K562 (cell line): ENCODE measurements at regions not wholly inside any gene's neighbourhood (a gene's known extent, or its start where the extent isn't known, plus 50 kb on each side); places are given as distances from the start of the nearest gene placed in this dataset.
"Not testable (repeated sequence)": the region's sequence is repeated elsewhere in the genome, so short reads cannot be mapped to it uniquely, and the experiment has no call there.

ENCODE experiments used
- ARID1B ChIP-seq: fragments of 450-650 bp; IDR thresholded peaks from 2 replicates; pipeline ENCODE4 v1.6.1; 2016; ENCODE audit warnings: antibody characterized with exemption, mild to moderate bottlenecking, inconsistent platforms
- CBFA2T2 ChIP-seq: fragments of 450-650 bp; conservative IDR thresholded peaks from 2 replicates; pipeline ENCODE4 v1.6.1; 2017; ENCODE audit warnings: mild to moderate bottlenecking
- DPF2 ChIP-seq: fragments of 450-650 bp; IDR thresholded peaks from 2 replicates; pipeline ENCODE4 v1.6.1; 2016
- EP300 ChIP-seq: IDR thresholded peaks from 2 replicates; pipeline ENCODE4 v1.6.1; 2012; ENCODE audit warnings: low read length, improper control_type of control experiment
- FOXM1 ChIP-seq, 2 experiments: fragments of 450-650 bp in 1 of 2; sonication (generic) in 1 of 2; formaldehyde crosslinking in 1 of 2; IDR thresholded peaks; 2 replicates each; pipeline versions ENCODE4 v1.6.1 to v1.9.0; 2017 to 2022; ENCODE audit warnings: low read depth in 2 of 2, mild to moderate bottlenecking in 2 of 2, missing genetic modification reagents in 1 of 2, moderate library complexity in 1 of 2
- MTA3 ChIP-seq: fragments of 450-650 bp; formaldehyde crosslinking; IDR thresholded peaks from 2 replicates; pipeline ENCODE4 v1.6.1; 2017; ENCODE audit warnings: mild to moderate bottlenecking, borderline replicate concordance
- NCOR1 ChIP-seq: fragments of 450-650 bp; IDR thresholded peaks from 2 replicates; pipeline ENCODE4 v1.6.1; 2016; ENCODE audit warnings: mild to moderate bottlenecking, moderate library complexity
- SMARCA4 ChIP-seq: fragments of 450-650 bp; IDR thresholded peaks from 2 replicates; pipeline ENCODE4 v1.6.1; 2016
- SOX6 ChIP-seq: fragments of 450-650 bp; IDR thresholded peaks from 2 replicates; pipeline ENCODE4 v1.6.1; 2014; ENCODE audit warnings: mild to moderate bottlenecking
- TAL1 ChIP-seq: fragments of 450-650 bp; IDR thresholded peaks from 2 replicates; pipeline ENCODE4 v1.6.1; 2016; ENCODE audit warnings: mild to moderate bottlenecking
- TRIM24 ChIP-seq, 2 experiments: fragments of 450-650 bp; IDR thresholded peaks; 2 replicates each; pipeline ENCODE4 v1.6.1; 2016
- TRIM28 ChIP-seq: fragments of 450-650 bp; IDR thresholded peaks from 2 replicates; pipeline ENCODE4 v1.6.1; 2017
- TF ChIP-seq, protein P1 (sequence below): fragments of 450-650 bp; IDR thresholded peaks from 2 replicates; pipeline ENCODE4 v1.6.1; 2016; ENCODE audit warnings: antibody characterized with exemption
- TF ChIP-seq, protein P2 (sequence below), 2 experiments: fragments of 450-650 bp; conservative IDR thresholded peaks; 2 replicates each; pipeline ENCODE4 v1.6.1; 2017; ENCODE audit warnings: mild to moderate bottlenecking in 2 of 2, moderate library complexity in 2 of 2

DNA sequence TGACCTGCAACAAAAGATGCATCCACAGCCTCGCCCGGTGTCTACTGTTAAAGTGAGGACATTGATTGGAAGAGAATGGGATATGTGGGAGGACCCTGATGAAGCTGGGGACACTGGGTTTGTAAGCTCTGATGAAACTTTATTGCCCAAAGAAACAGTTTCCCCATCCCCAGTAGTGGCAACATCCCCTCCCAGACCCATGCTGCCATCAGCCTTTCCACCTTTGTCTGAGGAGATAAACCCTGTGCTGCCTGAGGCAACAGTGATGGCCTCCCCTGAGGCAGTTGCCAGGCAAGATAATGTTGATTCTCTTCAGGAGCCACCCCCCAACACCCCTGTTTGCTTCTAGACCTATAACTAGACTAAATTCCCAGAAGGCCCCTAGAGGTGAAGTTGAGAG lies 234.0 kb downstream of the TFAP2B start (continued):
- TF ChIP-seq EP300: peak; percentile 19; the same call in 1 of the 2 replicates
- TF ChIP-seq SOX6: peak; percentile 48; the same call in 1 of the 2 replicates
- peak; percentile 22; the same call in 1 of the 2 replicates for TF ChIP-seq FOXM1 (IDR thresholded peaks at IDR 0.05; ENCODE audit: low read depth)
- not testable (repeated sequence) for TF ChIP-seq FOXM1 (CRISPR knock-in tag; IDR thresholded peaks at IDR 0.05; ENCODE audit: low read depth)
- peak; percentile 87; the same call in 1 of the 2 replicates for TF ChIP-seq ARID1B
- TF ChIP-seq DPF2: peak; percentile 71
- TF ChIP-seq, protein P1, sequence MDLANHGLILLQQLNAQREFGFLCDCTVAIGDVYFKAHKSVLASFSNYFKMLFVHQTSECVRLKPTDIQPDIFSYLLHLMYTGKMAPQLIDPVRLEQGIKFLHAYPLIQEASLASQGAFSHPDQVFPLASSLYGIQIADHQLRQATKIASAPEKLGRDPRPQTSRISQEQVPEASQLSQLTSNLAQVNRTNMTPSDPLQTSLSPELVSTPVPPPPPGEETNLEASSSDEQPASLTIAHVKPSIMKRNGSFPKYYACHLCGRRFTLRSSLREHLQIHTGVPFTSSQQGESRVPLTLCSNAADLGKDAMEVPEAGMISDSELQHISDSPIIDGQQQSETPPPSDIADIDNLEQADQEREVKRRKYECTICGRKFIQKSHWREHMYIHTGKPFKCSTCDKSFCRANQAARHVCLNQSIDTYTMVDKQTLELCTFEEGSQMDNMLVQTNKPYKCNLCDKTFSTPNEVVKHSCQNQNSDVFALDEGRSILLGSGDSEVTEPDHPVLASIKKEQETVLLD: 0 out of 2 replicates have a peak, but pooled peaks have one; percentile 40
- 0 out of 2 replicates have a peak, but pooled peaks have one; percentile 24 for TF ChIP-seq MTA3
- peak; percentile 89 for TF ChIP-seq CBFA2T2
- TF ChIP-seq TAL1: peak; percentile 82
- 0 out of 2 replicates have a peak, but pooled peaks have one; percentile 32 for TF ChIP-seq TRIM28
- TF ChIP-seq TRIM24 (IDR thresholded peaks at IDR 0.05): peak; percentile 43 to 77; a peak in 3 of 4 replicates
- peak; percentile 63; the same call in 1 of the 2 replicates for TF ChIP-seq SMARCA4
- peak; percentile 85 for TF ChIP-seq NCOR1
- TF ChIP-seq, protein P2, sequence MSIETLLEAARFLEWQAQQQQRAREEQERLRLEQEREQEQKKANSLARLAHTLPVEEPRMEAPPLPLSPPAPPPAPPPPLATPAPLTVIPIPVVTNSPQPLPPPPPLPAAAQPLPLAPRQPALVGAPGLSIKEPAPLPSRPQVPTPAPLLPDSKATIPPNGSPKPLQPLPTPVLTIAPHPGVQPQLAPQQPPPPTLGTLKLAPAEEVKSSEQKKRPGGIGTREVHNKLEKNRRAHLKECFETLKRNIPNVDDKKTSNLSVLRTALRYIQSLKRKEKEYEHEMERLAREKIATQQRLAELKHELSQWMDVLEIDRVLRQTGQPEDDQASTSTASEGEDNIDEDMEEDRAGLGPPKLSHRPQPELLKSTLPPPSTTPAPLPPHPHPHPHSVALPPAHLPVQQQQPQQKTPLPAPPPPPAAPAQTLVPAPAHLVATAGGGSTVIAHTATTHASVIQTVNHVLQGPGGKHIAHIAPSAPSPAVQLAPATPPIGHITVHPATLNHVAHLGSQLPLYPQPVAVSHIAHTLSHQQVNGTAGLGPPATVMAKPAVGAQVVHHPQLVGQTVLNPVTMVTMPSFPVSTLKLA (conservative IDR thresholded peaks at IDR 0.05): 0 out of 4 replicates have a peak, but pooled peaks of 1 of the 2 experiments have one; percentile 15
